HG02973 (cell line): ENCODE measurements at regions not wholly inside any gene's neighbourhood (a gene's known extent, or its start where the extent isn't known, plus 50 kb on each side); places are given as distances from the start of the nearest gene placed in this dataset.
"Not testable (repeated sequence)": the region's sequence is repeated elsewhere in the genome, so short reads cannot be mapped to it uniquely, and the experiment has no call there.

ENCODE experiments used
- ATAC-seq: cut with Tn5 transposase; IDR thresholded peaks from one replicate; pipeline ENCODE4 v1.9.1; 2021; ENCODE audit warnings: moderate library complexity; ENCODE audit not compliant: unreplicated experiment

GRCh38 chr18:10336749-10337350, 117.6 kb upstream of the APCDD1 start:
- no peak for ATAC-seq

DNA sequence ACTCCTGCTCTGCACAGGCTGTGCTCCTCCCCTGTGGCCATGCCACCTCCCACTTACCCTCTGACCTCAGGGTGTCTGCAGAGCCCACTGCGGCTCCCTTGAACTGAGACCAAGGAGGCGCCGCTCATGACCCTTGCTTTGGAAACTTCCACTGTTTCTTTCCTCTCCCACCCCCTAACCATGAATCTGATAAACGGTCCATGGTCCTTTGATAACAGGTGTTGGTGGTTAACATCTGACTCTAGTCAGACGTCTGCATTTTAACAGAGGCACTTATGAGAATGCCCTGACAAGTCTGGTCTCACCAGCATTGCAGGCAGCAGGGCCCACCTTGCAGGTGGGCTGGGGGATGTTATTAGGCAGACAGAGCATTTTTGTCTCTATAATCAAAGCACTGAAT, 113.6 kb upstream of the APCDD1 start:
- no peak for ATAC-seq

GRCh38 chr18:10343778-10344177, 110.7 kb upstream of the APCDD1 start:
- ATAC-seq: no peak

DNA sequence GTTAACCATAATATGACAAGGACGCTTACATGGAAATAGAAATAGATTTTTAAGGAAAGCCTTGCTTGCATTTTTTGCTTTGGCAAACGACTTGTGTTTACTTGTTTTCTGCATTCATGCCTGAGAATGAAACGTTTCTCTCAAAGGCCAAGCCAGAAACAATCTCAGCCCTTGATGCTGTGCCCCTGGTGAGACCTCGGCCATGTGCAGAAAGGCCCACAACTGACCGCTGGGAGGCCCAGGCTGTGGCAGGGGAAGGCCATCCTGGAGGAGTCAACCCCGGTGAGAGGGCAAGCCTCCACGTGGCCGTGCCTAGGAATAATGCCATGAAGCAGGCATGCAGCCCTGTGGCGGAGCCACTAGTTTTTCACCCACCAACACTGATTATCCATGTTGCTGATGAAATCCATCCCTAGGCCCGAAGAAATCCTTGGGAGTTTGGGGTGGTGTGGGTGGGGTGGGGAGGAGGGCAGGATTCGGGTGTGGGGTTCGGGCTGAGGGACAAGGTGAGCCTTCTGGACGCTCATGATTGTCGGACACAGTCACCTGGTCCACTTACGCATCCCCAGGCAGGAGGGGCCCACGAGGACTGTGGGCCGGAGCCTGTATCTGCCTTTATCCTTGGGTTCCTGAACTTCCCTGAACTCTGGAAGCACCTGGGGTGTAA, 107.6 kb upstream of the APCDD1 start:
- no peak for ATAC-seq

DNA sequence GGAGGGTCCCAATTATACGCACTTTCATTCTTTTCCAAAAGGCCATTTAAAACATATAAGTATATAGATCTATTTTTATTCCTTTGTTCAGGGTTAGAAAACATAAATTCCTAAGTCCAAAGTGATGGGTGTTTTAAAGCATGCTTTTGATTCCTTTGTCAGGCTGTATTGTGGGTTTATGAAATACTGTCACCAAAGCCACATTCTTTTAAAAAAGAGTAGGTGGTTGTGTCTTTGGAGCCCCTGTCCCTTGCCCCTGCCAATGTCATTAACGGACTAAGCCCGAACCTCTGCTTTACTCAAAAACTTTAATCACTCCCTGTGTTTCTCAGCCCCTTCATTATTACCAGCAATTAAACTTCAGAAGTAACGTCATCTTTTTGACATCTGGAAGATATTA, 104.9 kb upstream of the APCDD1 start:
- no peak for ATAC-seq

DNA sequence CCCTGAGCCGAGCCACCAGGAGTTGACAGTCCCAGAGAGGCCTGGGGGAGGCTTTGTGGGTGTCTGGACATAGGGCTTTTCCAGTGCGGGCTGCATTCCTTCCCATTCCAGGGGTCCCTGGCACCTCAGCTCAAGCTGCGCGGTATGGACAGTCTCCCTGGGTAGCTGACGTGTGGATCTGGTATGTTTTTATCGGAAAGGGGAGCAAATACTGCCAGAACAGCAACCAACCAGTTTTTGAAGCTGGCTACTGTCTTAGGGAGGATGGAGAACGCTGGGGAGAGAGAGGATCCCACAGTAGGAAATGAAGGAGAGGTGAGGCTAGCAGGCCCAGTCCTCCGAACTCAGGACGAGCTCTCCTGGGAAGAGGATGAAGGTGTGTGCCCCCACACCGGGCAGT, 103.8 kb upstream of the APCDD1 start:
- ATAC-seq: no peak

- ATAC-seq: no peak
Measured at GRCh38 chr18:10351219-10351818, 103.1 kb upstream of the APCDD1 start.

DNA sequence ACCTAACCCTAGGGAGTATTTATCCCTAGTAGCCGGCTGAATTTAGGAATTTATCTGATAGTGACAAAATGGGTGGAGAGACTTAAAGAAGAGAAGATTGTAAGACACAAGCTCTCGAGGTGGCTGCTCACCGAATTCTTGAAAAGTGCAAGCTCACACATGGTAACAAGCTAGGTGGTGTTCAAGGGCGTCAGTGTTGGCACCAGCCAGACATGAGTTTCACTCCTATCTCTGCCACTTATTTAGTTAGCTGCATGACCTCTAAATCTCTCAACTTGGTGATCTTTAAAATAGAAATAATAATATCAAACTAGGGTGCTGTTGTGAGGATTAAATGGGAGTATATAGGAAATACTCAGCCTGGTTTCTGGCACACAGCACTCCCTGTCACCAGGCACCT, 102.6 kb upstream of the APCDD1 start:
- ATAC-seq: no peak

DNA sequence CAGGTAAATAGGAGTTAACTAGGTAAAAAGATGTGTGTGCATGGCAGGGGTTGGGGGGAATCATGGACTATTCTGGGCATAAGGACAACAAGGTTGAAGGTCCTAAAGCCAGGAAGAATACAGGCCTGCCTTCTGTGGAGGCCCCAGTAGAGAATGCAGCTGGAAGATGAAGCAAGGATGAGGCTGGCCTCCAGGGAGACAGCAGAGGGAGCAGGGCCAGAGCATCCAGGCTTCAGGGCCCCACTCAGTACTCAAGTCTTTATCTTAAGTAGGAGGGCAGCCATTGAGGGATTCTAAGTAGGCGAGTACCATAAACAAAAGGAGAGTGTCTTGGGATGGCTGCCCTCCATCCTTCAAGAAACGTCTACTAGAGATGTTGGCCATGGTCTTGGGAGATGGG, 101.8 kb upstream of the APCDD1 start:
- no peak for ATAC-seq

- ATAC-seq: no peak
Measured at GRCh38 chr18:10353791-10354190, 100.6 kb upstream of the APCDD1 start.

- ATAC-seq: no peak
Measured at GRCh38 chr18:10354241-10354811, 100.1 kb upstream of the APCDD1 start.

GRCh38 chr18:10354890-10355289, 99.5 kb upstream of the APCDD1 start:
- ATAC-seq: no peak

GRCh38 chr18:10356999-10357398, 97.4 kb upstream of the APCDD1 start:
- ATAC-seq: not testable (repeated sequence)

DNA sequence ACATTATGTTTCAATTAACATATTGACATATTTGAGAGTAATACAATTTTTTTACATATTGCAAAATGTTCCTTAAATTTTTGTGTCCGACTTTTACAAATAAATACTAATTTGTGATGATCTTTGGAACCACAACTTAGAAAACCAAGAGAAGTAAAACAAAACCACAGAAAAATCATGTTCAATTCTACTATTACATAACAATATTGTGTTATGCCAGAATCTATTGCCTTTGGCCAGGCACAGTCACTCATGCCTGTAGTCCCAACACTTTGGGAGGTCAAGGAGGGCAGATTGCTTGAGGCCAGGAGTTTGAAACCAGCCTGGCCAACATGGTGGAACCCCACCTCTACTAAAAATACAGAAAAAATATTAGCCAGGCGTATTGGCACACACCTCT, 92.8 kb upstream of the APCDD1 start:
- ATAC-seq: no peak

DNA sequence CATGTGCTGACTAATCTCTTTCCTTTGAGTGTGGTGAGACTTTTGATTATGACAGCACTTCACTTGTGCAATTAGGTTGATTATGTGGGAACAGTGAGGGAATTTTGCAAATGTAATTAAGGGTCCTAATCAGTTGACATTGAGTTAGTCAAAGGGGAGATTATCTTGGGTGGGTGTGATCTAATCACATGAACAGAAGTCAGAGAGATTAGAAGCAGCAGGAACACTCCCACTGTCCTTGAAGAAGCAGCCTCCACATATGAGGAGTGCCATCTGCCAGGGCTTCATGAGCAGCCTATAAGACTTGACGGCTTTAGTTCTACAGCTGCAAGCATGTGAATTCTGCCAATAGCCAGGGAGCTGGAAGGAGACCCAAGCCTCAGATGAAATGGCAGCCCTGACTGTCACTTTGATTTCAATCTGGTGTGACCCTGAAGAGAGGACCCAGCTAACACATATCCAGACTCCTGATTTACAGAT, 89.4 kb upstream of the APCDD1 start:
- no peak for ATAC-seq

GRCh38 chr18:10365901-10366300, 88.5 kb upstream of the APCDD1 start:
- ATAC-seq: no peak

DNA sequence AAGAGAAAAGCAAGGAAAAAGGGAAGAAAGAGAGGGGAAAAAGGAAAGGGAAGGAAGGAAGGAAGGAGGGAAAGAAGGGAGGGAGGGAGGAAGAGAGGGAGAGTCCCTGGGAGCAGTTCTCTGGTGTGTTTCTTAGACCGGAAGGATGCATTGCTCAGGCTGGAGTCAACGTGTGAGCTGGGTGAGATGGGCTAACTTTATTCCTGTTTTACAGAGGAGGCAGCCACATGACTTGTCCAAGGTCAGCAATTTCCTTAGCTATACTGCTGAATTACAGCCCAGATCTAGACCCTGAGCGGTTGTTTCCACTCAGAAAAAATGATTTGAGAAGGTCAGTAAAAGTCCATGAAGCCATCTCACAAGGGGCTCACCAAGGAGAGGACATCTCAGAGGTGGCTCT, 86.6 kb upstream of the APCDD1 start:
- ATAC-seq: no peak

DNA sequence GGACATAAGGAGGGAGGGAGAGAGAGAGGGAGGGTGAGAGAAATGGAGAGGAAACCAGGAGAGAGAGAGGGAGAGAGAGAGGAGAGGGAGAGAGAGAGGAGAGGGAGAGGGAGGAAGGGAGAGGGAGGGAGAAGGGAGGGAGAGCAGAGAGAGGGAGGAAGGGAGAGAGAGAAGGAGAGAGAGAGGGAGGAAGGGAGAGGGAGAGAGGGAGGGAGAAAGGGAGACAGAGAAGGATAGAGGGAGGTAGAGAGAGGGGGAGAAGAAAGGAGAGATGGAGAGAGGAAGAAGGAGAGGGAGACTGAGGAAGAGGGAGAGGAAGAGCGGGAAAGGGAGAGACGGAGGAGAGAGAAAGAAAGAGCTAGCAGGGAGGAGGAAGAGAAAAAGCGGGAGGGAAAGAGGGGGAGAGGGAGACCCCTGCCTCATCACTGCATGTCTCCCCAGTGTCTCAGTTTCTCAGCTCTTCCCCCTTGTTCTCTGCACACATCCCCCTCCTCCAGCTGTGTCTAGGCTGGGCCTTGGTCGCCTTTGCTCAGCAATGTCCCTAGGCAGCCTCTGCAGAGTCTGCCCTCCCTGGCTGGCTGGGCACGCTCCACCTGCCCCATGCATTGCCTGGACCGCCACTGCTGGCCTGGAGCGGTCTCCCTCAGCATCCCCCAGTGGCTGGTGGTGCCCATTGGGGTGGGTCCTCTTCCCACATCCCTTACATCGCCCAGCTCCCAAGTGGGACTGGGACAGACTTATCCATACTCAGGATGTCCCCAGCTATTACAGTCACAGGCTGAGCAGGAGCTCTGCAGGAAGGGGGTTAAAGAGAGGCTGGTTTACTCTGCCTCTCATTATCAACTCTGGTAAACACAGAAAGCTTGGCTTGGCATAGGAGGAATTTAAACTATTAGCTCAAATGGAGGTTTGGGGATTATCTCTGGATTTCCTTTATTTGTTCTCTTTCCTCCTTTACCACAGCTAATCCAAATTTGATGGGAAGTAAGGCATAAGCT, 85.7 kb upstream of the APCDD1 start:
- ATAC-seq: no peak

- ATAC-seq: no peak
Measured at GRCh38 chr18:10370716-10371115, 83.7 kb upstream of the APCDD1 start.

DNA sequence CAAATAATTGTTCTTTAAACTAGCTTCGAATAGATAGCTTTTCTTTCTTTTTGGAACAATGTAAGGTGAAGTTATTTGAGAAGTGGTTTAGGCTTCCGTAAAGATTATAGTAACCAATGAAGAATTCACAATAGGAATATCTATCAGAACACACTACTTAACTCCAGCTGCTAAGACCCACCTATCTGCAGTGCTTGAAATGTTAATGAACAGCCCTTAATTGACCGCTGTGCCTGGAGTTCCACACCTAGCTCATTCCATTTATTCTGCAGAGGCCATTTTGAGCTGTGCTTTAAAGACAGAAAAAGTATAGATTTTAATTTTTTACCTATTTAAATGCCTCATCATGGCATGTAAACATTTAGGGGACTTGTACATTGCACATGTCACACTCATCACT, 83.3 kb upstream of the APCDD1 start:
- ATAC-seq: no peak

- ATAC-seq: no peak
Measured at GRCh38 chr18:10374195-10374594, 80.2 kb upstream of the APCDD1 start.
